BE2C (cell line): ENCODE measurements at regions not wholly inside any gene's neighbourhood (a gene's known extent, or its start where the extent isn't known, plus 50 kb on each side); places are given as distances from the start of the nearest gene placed in this dataset.

Source experiments
- DNase-seq: peaks from one replicate; pipeline ENCODE4 v3.0.0-alpha.2; 2020
- H3K27me3 ChIP-seq: fragments of 250-450 bp; sonication (Bioruptor Pico); 2 replicates; pipeline ENCODE4 v1.5.1; 2020; ENCODE audit warnings: mild to moderate bottlenecking
- H3K36me3 ChIP-seq: fragments of 250-450 bp; sonication (Bioruptor Pico); 2 replicates; pipeline ENCODE4 v1.5.1; 2020; ENCODE audit warnings: mild to moderate bottlenecking
- H3K4me1 ChIP-seq: fragments of 250-450 bp; sonication (Bioruptor Pico); 2 replicates; pipeline ENCODE4 v1.5.1; 2020
- H3K4me3 ChIP-seq: 2 replicates; pipeline ENCODE4 v1.5.1; 2011; ENCODE audit warnings: low read depth, low read length
- H3K9me3 ChIP-seq: fragments of 250-450 bp; sonication (Bioruptor Pico); 2 replicates; pipeline ENCODE4 v1.5.1; 2020
- CTCF ChIP-seq: IDR thresholded peaks from 2 replicates; pipeline ENCODE4 v1.5.1; 2012; ENCODE audit warnings: mild to moderate bottlenecking, low read depth, low read length

GRCh38 chr13:107649079-107649478 is 566.3 kb downstream of the LIG4 start:
- no peak for TF ChIP-seq CTCF
- no peaks in the 10 kb centered on the region for H3K9me3 ChIP-seq
- H3K36me3 ChIP-seq: no peaks in the 10 kb centered on the region
- peaks cover 20% of the 10 kb centered on the region for H3K4me1 ChIP-seq
- no peak for DNase-seq
- H3K4me3 ChIP-seq: no peak overlapping the region
- no peaks in the 10 kb centered on the region for H3K27me3 ChIP-seq

- Histone ChIP-seq H3K27me3 (no peaks in the 10 kb centered on the region), H3K36me3 (no peaks in the 10 kb centered on the region), H3K4me1 (peaks cover 2% of the 10 kb centered on the region; the same call in 1 of the 2 replicates), H3K4me3 (no peak overlapping the region), H3K9me3 (no peaks in the 10 kb centered on the region)
- TF ChIP-seq CTCF: no peak
- no peak for DNase-seq
These were observed 571.2 kb downstream of the LIG4 start for GRCh38 chr13:107644136-107644535.

GRCh38 chr13:107643615-107644014 is 571.7 kb downstream of the LIG4 start:
- no peak for TF ChIP-seq CTCF
- peaks cover 2% of the 10 kb centered on the region; the same call in 1 of the 2 replicates for H3K4me1 ChIP-seq

GRCh38 chr13:107642831-107643230 is 572.5 kb downstream of the LIG4 start:
- Histone ChIP-seq H3K9me3 (no peaks in the 10 kb centered on the region), H3K27me3 (no peaks in the 10 kb centered on the region), H3K36me3 (no peaks in the 10 kb centered on the region), H3K4me1 (peaks cover 2% of the 10 kb centered on the region; the same call in 1 of the 2 replicates), H3K4me3 (no peak overlapping the region)
- DNase-seq: peak; percentile 73
- no peak for TF ChIP-seq CTCF

More at GRCh38 chr13:107643615-107644014, 571.7 kb downstream of the LIG4 start:
- H3K36me3 ChIP-seq: no peaks in the 10 kb centered on the region
- no peaks in the 10 kb centered on the region for H3K9me3 ChIP-seq
- no peak overlapping the region for H3K4me3 ChIP-seq
- H3K27me3 ChIP-seq: no peaks in the 10 kb centered on the region
- DNase-seq: no peak

GRCh38 chr13:107641574-107641973 is 573.8 kb downstream of the LIG4 start:
- Histone ChIP-seq H3K9me3 (no peaks in the 10 kb centered on the region), H3K4me3 (no peak overlapping the region), H3K4me1 (peaks cover 2% of the 10 kb centered on the region; the same call in 1 of the 2 replicates), H3K27me3 (no peaks in the 10 kb centered on the region), H3K36me3 (no peaks in the 10 kb centered on the region)
- DNase-seq: no peak
- TF ChIP-seq CTCF: no peak

- Histone ChIP-seq H3K4me1 (peaks cover 10% of the 10 kb centered on the region), H3K36me3 (peaks cover 4% of the 10 kb centered on the region; the same call in 1 of the 2 replicates), H3K4me3 (no peak overlapping the region), H3K27me3 (no peaks in the 10 kb centered on the region), H3K9me3 (no peaks in the 10 kb centered on the region)
- TF ChIP-seq CTCF: no peak
- no peak for DNase-seq
These were observed 589.7 kb downstream of the LIG4 start for GRCh38 chr13:107625648-107626047.
